22Rv1 (cell line): ENCODE measurements at regions not wholly inside any gene's neighbourhood (a gene's known extent, or its start where the extent isn't known, plus 50 kb on each side); places are given as distances from the start of the nearest gene placed in this dataset.

ENCODE experiments used
- ZFX ChIP-seq: fragments of 450-650 bp; IDR thresholded peaks from 2 replicates; pipeline ENCODE4 v1.6.1; 2017; ENCODE audit warnings: antibody characterized with exemption, borderline replicate concordance
- TF ChIP-seq, protein P1 (sequence below): fragments of 450-650 bp; IDR thresholded peaks from 2 replicates; pipeline ENCODE4 v1.5.1; 2017; ENCODE audit warnings: mild to moderate bottlenecking

DNA sequence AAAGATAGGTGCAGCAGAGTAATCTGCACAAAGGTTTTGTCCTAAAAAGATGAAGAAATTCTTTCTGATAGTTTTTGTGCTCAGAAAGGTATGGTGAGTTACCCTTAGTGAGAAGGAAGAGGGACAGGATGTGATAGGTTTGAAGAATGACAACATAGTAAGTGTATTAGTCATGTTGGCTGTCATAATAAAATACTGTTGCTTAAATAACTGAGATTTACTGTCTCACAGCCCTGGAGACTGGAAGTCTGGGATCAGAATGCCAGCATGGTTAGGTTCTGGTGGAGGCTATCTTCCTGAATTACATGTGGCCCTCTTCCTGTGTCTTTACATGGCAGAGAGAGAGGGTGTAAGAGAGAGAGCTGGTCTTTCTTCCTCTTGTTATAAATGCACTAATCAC, 965.2 kb downstream of the TTLL7 start:
- TF ChIP-seq, protein P1, sequence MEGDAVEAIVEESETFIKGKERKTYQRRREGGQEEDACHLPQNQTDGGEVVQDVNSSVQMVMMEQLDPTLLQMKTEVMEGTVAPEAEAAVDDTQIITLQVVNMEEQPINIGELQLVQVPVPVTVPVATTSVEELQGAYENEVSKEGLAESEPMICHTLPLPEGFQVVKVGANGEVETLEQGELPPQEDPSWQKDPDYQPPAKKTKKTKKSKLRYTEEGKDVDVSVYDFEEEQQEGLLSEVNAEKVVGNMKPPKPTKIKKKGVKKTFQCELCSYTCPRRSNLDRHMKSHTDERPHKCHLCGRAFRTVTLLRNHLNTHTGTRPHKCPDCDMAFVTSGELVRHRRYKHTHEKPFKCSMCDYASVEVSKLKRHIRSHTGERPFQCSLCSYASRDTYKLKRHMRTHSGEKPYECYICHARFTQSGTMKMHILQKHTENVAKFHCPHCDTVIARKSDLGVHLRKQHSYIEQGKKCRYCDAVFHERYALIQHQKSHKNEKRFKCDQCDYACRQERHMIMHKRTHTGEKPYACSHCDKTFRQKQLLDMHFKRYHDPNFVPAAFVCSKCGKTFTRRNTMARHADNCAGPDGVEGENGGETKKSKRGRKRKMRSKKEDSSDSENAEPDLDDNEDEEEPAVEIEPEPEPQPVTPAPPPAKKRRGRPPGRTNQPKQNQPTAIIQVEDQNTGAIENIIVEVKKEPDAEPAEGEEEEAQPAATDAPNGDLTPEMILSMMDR: no peak
- TF ChIP-seq ZFX: no peak
